GM23338 (cell line): ENCODE measurements at regions not wholly inside any gene's neighbourhood (a gene's known extent, or its start where the extent isn't known, plus 50 kb on each side); places are given as distances from the start of the nearest gene placed in this dataset.

Source experiments
- CREB1 ChIP-seq: fragments of 250-450 bp; sonication (Bioruptor Pico); IDR thresholded peaks from 2 replicates; pipeline ENCODE4 v1.5.0; 2020; ENCODE audit warnings: low read depth, mild to moderate bottlenecking, moderate library complexity
- ETS1 ChIP-seq: IDR thresholded peaks from 2 replicates; pipeline ENCODE4 v1.6.1; 2016; ENCODE audit warnings: antibody characterized with exemption
- EZH2 ChIP-seq: fragments of 200-600 bp; sonication (generic); IDR thresholded peaks from one replicate; pipeline ENCODE4 v1.8.0; 2017; ENCODE audit warnings: antibody characterized with exemption, mild to moderate bottlenecking, low read depth; ENCODE audit not compliant: unreplicated experiment
- EZH2phosphoT487 ChIP-seq: fragments of 200-600 bp; sonication (generic); IDR thresholded peaks from one replicate; pipeline ENCODE4 v1.8.1; 2018; ENCODE audit warnings: antibody characterized with exemption; ENCODE audit not compliant: unreplicated experiment
- JUNB ChIP-seq: IDR thresholded peaks from one replicate; pipeline ENCODE4 v1.6.1; 2016; ENCODE audit warnings: antibody characterized with exemption; ENCODE audit not compliant: unreplicated experiment
- POLR2AphosphoS5 ChIP-seq: IDR thresholded peaks from 2 replicates; pipeline ENCODE4 v1.6.1; 2016; ENCODE audit warnings: antibody characterized with exemption, low read depth
- STAT1 ChIP-seq: IDR thresholded peaks from one replicate; pipeline ENCODE4 v1.6.1; 2016; ENCODE audit warnings: antibody characterized with exemption; ENCODE audit not compliant: unreplicated experiment
- TF ChIP-seq, protein P1 (sequence below), 2 experiments: fragments of 200-600 bp in 1 of 2; sonication (generic) in 1 of 2; conservative IDR thresholded peaks; 2 replicates each; pipeline versions ENCODE4 v1.5.1 to v1.6.1; 2016 to 2017; ENCODE audit warnings: antibody characterized with exemption in 2 of 2, low read depth in 2 of 2, mild to moderate bottlenecking in 2 of 2, moderate library complexity in 1 of 2

DNA sequence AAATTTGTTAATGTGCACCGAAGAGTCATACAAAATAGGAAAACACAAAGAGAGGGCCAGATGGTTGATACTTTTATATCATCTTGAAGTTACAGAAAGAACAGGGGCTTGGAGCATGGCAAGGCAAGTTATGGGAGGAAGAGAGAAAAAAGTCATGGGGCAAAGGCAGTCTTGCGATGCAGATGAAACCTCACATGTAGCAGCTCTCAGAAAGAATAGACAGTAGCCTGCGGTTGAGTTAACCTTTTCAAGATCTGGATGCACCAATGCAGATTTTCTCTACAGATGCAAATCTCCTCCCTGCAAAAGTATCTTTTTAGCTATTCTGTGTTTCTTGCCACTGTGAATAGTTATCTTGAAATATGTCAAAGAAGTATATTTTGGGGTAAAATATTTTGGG lies 243.9 kb downstream of the TMEM167A start:
- TF ChIP-seq, protein P1, sequence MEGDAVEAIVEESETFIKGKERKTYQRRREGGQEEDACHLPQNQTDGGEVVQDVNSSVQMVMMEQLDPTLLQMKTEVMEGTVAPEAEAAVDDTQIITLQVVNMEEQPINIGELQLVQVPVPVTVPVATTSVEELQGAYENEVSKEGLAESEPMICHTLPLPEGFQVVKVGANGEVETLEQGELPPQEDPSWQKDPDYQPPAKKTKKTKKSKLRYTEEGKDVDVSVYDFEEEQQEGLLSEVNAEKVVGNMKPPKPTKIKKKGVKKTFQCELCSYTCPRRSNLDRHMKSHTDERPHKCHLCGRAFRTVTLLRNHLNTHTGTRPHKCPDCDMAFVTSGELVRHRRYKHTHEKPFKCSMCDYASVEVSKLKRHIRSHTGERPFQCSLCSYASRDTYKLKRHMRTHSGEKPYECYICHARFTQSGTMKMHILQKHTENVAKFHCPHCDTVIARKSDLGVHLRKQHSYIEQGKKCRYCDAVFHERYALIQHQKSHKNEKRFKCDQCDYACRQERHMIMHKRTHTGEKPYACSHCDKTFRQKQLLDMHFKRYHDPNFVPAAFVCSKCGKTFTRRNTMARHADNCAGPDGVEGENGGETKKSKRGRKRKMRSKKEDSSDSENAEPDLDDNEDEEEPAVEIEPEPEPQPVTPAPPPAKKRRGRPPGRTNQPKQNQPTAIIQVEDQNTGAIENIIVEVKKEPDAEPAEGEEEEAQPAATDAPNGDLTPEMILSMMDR (conservative IDR thresholded peaks at IDR 0.05; ENCODE audit: low read depth in 2 of 2) = no peak
- TF ChIP-seq JUNB = no peak
- no peak for TF ChIP-seq EZH2
- TF ChIP-seq CREB1 (CRISPR knock-in tag) = no peak
- TF ChIP-seq ETS1 = no peak
- TF ChIP-seq STAT1 = no peak
- TF ChIP-seq POLR2AphosphoS5 = no peak
- no peak for TF ChIP-seq EZH2phosphoT487
